Dermis blood vessel endothelial cell (primary cell): ENCODE measurements at regions not wholly inside any gene's neighbourhood (a gene's known extent, or its start where the extent isn't known, plus 50 kb on each side); places are given as distances from the start of the nearest gene placed in this dataset.

ENCODE experiments used
- DNase-seq: peaks from one replicate; pipeline ENCODE4 v3.0.0; 2010

- no peak for DNase-seq
Measured at GRCh38 chr15:29356786-29357185, 87.2 kb upstream of the NSMCE3 start.

DNA sequence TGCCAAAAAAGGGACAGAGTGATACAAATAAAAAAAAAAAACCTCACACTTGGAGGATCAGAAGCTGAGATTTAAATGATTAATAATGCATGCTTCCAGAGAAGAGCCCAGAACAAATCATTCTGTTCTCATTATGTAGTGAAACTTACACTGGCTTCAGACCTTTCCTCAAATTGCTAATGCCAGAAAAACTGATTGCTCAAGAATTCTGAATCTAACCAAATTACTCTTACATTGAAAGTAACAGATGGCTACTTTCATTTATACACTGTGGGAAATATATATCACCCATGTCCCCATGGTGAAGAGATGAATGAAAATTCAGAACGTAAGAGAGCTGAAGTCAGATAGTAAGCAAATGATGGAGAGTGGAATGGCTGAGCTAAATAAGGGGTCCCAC lies 85.9 kb upstream of the NSMCE3 start:
- no peak for DNase-seq

DNA sequence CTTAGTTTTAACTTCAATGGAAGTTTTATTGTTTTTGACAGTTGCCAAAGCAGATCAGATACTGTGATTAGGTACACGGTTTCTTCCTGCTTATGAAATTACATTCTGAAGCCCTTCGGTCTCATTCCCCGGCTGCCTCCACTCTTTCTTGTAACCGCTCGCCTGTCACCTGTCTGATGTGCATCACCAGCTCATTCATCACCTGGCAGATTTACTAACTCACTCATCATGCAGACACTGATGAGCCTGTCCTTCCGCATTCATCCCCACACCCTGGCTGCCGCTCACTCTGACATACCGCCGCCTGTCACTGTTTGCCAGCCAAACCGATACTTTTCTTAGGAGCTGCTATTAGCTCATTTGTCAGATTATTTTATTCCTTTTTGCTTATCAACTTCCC lies 82.8 kb upstream of the NSMCE3 start:
- no peak for DNase-seq

DNA sequence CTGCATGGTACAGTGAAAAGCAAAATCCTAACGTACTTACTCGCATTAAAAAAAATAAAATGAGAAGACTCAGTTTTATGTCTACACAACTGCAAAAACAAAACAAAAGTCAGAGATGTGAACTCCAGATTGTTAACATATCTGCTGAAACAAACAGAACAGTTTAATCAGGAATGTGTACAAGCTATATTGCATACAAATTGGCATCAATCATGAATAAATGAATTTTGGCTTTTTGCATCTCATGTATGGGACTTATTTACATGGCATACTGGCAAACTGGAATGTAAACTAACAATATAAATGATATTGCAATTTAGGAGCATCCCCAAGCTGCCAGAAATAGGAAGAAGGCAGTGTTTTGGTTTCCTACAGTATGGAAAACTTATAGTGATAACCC lies 79.6 kb upstream of the NSMCE3 start:
- DNase-seq: no peak

GRCh38 chr15:29348336-29348914 lies 78.8 kb upstream of the NSMCE3 start:
- DNase-seq: no peak

- DNase-seq: no peak
Measured at GRCh38 chr15:29346998-29347397, 77.4 kb upstream of the NSMCE3 start.

- no peak for DNase-seq
Measured at GRCh38 chr15:29345549-29346525, 76.2 kb upstream of the NSMCE3 start.

DNA sequence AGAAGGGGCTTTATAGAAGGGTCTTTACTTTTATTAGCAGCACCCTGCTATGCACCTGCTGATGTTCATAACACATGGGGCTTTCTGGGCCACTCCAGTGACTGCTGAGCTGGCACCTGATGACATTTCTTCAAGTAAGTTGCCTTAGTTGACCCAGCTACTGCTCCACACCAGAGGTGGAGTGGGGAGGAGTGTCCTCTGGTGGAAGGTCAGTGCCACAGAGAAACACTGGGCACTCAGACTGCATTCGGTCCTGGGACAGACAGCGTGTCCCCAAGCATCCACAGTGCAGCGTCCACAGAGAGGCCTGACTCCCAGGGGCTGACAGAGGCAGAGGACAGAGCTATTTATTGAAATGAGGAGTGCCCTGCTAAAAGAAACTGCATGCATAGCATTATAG lies 74.9 kb upstream of the NSMCE3 start:
- DNase-seq: no peak

GRCh38 chr15:29343229-29343628 lies 73.6 kb upstream of the NSMCE3 start:
- DNase-seq: no peak

DNA sequence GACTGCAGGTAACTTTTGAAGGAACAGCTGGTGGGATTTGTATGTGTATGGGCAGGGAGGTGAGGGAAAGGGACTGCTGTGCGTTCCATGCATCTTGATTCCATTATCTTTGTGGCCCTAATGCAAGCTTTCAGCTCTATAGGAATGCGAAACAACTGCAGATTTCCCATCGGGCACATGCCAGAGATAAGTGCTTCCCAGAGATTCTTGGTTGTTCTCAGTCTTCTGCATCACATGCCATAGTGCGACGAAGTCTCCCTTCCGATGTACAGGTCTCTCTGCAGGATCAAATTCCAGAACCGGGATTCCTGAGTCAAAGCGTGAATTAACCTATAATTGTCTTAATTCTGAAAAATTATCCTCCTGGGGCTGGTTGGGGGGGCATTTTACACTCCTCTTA lies 72.6 kb upstream of the NSMCE3 start:
- DNase-seq: no peak

- no peak for DNase-seq
Measured at GRCh38 chr15:29337156-29337959, 67.7 kb upstream of the NSMCE3 start.

DNA sequence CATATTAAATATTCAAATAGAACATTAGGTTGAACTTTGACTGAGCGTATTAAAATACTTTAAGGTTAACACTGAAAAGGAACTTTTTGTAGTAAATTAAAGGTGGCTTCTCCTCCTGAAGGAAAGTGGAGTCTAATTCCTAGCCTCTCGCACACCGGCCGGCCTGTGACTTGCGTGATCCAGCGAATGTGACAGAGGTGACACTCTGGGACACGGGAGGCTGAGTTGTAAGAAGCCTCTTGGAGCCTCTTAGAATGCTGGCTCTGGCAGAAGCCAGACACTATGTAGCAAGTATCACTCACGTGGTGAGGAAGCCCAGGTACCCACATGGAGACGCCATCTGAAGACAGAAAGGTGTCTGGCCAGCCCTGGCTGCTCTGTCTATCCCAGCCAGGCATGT lies 64.9 kb upstream of the NSMCE3 start:
- no peak for DNase-seq

DNA sequence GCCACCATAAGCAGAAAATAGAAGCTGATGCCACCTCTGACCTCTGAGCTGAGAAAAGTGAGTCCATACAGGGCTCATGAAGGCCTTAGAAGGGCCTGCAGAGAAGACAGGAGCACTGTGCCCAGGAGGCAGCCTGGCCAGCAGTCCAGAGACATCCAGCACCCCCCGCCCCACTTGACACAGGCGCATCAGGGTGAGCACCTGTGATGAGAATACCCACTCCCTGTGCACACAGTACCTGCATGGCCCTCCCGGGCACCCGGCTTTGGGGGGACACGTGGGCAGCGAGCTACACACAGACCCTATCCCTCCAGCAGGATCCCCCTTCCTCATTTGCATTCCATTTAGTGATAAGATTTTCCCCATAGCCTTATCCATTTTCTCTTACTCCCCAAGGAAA lies 63.6 kb upstream of the NSMCE3 start:
- no peak for DNase-seq

DNA sequence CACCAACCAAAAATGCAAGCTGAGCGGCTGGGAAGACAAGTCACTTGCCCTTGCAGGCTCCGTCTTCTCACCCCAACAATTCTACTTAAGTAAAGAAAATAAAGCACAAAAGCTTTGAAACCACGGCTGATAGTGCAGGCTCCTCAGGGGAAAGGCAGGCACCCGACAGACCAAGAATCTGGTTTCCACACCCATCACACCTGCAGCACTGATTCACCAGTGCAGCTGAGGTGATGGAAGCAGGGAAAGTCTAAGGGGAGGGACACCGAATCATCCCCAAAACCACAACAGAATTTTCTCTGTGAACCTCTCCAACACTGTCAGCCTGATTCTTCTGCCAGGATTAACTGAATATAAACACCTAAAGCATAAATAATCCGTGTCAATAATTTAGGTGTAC lies 62.0 kb upstream of the NSMCE3 start:
- DNase-seq: no peak

GRCh38 chr15:29331071-29331470 lies 61.4 kb upstream of the NSMCE3 start:
- no peak for DNase-seq

DNA sequence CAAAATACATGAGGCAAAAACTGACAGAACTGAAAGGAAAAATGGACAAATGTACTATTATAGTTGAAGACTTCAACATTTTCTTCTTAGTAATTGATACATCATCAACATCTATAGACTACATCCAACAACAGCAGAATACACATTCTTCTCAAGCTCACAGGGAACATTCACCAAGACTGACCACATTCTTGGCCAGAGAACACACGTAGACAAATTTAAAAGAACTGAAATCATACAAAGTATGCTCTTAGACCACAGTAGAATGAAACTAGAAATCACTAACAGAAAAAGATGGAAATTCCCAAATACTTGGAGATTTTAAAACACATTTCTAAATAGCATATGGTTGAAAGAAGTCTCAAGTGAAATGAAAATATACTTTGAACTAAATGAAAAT lies 55.1 kb upstream of the NSMCE3 start:
- no peak for DNase-seq

- DNase-seq: no peak
Measured at GRCh38 chr15:29323557-29323956, 53.9 kb upstream of the NSMCE3 start.

DNA sequence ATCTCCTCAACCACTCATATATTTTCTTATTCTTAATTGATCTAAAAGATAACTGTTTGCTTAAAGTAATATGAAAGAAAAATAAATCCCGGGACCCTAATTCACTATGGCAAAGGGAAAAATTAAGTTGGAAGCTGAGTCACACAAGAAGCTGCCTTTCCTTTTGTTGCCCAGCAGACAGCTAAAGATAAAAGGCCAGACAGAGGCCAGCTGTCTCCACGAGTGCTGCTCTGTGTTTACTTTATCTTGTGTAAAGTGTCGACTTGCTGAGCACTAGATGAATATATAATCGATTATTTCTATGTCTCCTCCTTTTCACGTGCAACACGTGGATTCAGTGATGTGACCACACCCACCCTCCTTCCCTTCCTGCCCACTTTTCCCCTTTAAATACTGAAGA lies 52.8 kb upstream of the NSMCE3 start:
- no peak for DNase-seq

DNA sequence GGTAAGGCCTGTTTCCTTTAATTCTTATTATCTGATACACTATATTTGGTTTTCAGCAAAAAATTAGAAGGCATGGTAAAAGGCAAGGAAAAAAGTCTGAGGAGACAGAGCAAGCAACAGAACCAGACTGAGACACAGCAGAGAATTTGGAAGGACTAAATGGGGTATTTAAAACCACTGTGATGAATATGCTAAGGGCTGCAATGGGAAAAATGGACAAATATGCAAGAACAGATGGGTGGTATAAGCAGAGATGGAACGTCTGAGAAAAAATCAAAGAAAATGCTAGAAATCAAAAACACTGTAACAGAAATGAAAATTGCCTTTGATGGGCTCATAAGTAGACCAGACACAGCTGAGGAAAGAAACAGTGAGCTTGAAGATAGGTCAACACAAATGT lies 50.8 kb upstream of the NSMCE3 start:
- DNase-seq: no peak

DNA sequence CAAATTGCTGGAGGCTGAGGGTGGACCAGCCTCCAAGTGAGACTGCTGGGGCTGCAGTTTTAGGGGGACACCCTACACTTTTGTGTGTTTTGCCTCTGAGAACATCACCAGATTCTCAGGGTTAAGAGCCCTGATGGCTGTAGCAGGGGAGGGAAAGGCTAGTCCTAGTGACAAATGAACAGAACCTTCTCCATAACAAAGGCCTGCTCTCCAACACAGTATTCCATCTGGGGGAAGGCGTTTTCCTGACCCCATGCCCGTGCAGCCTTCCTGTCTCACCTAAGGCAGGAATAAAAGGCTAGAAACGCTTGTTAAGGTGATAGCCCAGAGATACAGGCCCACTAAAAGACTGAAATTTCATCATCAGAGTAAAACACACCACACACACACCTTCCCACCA lies 50.2 kb upstream of the NSMCE3 start:
- no peak for DNase-seq
